Activated CD8-positive, alpha-beta memory T cell treated with anti-CD3 and anti-CD28 coated beads for 36 hours (primary cell): ENCODE measurements at regions not wholly inside any gene's neighbourhood (a gene's known extent, or its start where the extent isn't known, plus 50 kb on each side); places are given as distances from the start of the nearest gene placed in this dataset.
"Not testable (repeated sequence)": the region's sequence is repeated elsewhere in the genome, so short reads cannot be mapped to it uniquely, and the experiment has no call there.

Source experiments
- CTCF ChIA-PET: fragments of 350-600 bp; sonication (Branson Sonifier 250); formaldehyde crosslinking; loops from one replicate; lab custom pipeline; 2021; ENCODE audit warnings: antibody characterized with exemption; lab: Charles Lee
- POLR2A ChIA-PET: fragments of 350-600 bp; sonication (Branson Sonifier 250); formaldehyde crosslinking; loops from one replicate; lab custom pipeline; 2021; ENCODE audit warnings: antibody characterized with exemption; lab: Charles Lee

DNA sequence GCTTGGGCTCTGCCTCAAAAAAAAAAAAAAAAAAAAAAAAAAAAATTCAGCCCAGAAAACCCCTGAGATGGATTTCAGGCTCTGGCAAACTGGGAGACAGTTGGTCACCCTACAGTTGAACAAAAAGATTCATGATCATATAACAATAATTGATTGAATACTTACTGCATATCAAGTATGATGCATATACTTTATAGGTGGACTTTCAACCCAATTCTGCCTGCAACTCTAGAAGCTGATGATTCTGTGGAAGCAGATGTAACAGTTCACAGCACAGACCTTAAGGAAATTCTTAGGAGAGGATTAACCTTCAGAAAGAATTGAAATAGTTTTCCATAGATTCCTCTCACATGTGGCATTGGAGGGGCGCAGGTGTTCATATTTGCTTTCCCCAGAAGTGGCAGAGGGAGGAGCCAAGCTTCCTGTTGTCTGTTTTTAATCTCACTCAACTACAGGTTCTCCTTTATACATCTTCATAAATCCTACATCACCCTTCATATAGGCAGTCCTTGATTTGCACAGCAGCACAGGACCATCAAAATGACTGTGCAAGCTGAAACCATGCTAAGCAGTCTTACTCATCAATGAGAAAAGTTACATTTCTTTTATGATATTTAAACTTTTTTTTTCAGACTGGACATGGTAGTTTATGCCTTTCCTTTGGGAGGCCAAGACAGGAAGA, 149.4 kb upstream of the KLF3 start:
- CTCF ChIA-PET: interaction anchor here (0.7 to 1.1 kb wide), 2 partner anchors 12 to 64 kb away, joined by 3 to 5 read pairs; no protein-coding TSS in a partner anchor
- POLR2A ChIA-PET: interaction anchor here (1.7 kb wide), 1 partner anchor 11 kb away, joined by 6 read pairs; no protein-coding TSS in a partner anchor

DNA sequence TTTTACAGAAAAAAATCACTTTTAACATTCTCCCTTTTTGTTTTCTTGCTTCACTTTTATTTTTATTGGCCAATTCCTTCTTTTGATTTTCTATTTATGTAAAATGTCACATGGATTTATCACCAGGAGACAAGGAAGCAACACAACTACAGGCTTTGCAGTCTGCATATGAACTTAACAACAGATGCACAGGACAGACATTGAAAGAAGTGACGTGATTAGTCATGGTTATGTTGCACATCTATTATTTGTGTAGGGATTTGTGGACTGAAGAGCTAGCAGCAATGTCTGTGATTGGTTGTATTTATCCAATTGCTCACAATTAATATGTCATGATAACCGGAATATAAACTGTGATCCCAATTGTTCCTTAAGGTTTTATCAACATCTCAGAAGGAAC, 147.8 kb upstream of the KLF3 start:
- CTCF ChIA-PET: no interaction called here

DNA sequence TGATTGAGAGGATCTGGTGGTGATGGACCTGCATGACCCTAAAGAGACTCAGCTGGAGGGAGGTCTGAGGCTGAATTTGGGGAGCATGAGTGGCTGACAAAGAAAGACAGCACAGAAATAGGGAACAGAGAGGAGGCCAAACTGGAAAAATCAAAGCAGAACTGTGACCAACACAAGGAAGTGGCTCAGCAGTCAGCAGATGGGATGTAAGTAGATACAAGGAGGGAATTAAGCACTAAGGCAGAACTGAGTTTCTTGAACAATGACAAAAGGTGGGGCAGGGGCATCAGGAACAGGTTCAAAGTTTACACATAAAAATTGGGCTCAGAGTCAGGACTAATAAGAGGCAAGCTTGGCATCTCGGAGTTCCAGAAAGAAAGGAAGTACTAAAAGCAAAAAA, 144.3 kb upstream of the KLF3 start:
- CTCF ChIA-PET: no interaction called here

More for the DNA sequence above, 147.8 kb upstream of the KLF3 start:
- POLR2A ChIA-PET: no interaction called here

DNA sequence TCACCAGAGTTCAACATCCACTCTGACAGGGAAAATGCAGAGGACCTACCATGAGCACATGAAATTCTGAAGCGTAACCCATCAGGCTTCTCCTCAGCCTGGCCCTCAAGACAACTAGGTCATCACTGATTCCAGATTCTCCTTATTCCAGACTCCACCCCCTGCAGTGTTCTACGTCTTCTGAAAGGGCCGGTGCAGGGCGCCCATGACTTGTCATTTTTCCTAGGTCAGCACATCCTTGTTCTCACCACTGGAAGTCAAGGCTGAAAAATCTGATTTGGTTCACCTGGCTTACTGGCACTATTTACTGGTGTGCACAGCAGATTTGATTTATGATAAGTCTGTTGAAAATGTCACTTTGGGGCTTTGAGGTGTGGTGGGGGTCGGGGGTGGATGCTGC, 140.9 kb upstream of the KLF3 start:
- ChIA-PET CTCF (no interaction called here), POLR2A (no interaction called here)

More for the DNA sequence above, 144.3 kb upstream of the KLF3 start:
- POLR2A ChIA-PET: no interaction called here

DNA sequence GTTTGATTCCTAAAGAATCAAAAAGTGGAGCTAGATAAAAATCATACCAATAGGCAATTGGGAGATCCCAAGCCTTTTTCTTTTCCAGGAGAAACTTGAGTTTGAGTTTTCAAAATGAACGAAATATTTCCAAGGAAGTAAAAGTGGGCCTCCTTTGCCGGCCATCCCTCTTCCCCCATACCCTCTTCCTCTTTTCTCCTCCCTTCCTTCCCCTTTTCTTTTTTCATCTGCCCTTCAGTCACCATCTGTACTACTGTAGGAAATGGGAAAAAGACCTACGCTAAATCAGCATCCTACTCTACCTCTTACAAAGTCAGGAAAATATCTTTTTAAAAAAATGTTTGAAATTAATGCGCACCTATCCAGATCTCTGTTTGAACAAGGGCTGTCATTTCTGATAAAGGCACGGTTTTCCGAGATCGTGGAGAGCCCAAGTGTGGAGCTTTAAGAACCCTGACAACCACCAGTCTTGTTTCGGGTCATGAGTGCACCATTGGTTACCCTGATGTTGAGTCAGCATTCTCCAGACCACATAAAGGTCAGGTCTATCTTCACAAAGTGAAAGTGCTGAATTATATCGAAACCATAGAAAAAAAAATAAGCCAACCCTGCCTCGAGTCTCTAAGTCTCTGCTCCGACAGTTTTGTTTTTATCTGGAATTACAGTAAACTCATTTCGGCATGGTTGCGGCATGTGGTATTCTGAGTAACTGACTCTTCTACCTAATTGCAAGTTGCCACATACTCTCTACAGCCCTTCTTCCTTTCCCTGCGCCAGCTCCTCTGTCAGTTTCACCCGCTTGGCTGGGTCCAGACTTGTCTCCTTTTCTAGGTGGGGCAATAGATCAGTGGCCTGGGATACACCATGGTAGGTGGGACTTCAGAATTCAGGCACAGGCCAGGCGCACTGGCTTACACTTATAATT, 140.2 kb upstream of the KLF3 start:
- ChIA-PET CTCF (interaction anchor here (0.5 to 1.3 kb wide), 4 partner anchors 13 to 57 kb away, joined by 3 to 5 read pairs (median 4); no protein-coding TSS in a partner anchor), POLR2A (interaction anchor here (0.7 to 1.3 kb wide), 2 partner anchors 211 to 213 kb away, joined by 3 to 9 read pairs; no protein-coding TSS in a partner anchor)

DNA sequence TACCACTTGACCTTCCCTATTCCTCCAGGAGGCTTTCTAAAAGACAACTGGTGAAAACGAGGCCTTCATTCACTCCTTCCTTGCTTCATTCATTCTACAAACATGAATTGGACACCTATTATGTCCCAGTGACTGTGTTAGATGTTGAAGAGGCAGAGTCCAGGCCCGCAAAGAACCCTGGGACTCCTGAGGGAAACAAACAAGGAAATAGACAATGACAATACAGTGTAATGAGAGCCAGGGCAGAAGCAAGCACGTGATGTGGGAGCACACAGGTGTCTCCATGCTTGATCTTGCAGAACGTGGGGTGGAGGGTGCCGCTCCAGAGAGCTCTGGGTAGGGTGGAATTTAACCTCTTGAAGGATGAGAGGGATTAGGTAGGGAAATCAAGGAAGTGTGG, 137.6 kb upstream of the KLF3 start:
- POLR2A ChIA-PET: no interaction called here

DNA sequence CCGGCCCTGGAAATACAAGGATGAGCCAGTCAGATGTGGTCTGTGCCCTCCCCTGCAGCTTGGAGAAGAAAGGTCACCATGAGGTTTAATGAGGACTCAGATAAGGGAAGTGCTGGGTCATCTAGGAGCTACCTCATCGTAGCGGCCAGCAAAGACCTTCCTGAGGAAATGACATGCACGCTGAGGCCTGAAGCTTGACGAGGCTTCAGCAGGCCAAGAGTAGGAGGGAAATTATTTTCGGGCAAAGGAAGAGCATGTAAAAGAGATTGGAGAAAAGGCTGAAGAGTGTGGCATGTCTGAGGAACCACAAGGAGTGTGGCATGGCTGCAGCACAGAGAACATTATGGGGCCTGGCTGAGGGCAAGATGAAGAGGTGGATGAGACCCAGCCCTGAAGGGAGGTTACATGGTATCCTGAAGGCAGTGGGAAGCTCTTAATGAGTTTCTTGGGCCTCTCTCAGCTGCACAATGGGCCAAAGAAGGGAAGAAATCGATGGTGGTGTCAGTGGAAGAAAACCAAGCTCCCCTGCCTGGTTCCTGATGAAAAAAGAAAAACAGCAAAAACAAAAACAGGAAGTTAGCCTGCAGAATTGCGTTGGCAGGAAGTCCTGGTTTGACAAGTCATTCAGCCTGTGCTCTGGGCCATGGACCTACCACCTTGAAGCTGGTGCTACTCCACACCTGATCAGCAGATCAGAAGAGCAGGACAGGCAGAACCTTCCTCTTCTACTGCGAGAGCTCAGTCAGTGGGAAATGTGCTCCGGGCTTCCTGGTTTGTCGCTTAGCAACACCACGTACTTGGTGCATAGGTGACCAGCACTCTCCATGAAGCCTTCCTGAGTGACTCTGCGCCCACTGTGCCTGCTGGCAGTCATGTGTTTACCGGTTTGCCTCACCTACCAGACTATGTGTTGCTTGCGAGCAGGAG, 134.5 kb upstream of the KLF3 start:
- ChIA-PET POLR2A (interaction anchor here (1.6 kb wide), 1 partner anchor 26 kb away, joined by 3 read pairs; no protein-coding TSS in a partner anchor), CTCF (interaction anchor here (0.7 to 1.6 kb wide), 5 partner anchors 8 to 398 kb away, joined by 3 to 4 read pairs (median 3); no protein-coding TSS in a partner anchor)

More for the DNA sequence above, 137.6 kb upstream of the KLF3 start:
- CTCF ChIA-PET: no interaction called here

DNA sequence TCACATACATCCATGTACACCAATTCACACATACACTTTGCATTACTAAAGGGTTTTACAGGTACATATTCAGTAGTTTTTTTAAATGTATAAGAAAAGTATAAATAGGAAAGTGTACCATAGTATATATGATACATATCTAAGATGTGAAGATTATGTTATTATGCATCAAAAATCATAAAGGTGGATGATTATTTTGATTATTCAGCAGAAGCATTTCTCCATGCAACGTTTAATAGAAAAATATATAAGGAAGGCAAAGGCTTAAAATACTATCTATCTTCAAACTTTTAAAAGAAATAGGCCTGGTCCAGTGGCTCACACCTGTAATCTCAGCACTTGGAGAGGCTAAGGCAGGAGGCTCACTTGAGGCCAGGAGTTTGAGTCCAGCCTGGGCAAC, 133.5 kb upstream of the KLF3 start:
- ChIA-PET POLR2A (no interaction called here), CTCF (no interaction called here)

DNA sequence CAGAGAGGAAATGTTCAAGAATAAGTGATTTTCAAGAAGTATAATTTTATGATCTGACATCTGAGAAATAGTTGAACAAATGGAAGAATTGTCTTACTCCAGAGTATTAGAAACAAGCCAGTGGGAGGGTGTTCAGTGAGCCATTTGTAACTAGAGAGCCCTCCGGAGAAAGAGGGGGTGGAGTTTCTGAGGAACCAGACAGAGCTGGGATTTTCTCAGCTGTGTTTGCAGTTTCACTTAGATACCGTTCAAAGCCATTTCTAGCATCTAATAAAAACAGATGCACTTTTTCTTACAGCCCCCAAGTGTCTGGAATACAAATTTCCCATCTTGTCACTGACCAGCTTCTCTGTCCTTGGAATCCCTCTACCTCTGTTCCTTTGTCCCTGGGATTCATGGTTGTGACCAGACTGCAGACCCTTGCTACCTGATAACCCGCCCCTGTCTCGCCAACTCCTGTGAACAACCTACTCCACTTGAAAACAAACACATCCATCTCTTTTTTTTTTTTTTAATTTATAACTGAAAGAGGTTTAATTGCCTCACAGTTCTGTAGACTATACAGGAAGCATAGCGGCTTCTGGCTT, 132.8 kb upstream of the KLF3 start:
- ChIA-PET CTCF (interaction anchor here (0.6 kb wide), 1 partner anchor 38 kb away, joined by 3 read pairs; no protein-coding TSS in a partner anchor), POLR2A (no interaction called here)

DNA sequence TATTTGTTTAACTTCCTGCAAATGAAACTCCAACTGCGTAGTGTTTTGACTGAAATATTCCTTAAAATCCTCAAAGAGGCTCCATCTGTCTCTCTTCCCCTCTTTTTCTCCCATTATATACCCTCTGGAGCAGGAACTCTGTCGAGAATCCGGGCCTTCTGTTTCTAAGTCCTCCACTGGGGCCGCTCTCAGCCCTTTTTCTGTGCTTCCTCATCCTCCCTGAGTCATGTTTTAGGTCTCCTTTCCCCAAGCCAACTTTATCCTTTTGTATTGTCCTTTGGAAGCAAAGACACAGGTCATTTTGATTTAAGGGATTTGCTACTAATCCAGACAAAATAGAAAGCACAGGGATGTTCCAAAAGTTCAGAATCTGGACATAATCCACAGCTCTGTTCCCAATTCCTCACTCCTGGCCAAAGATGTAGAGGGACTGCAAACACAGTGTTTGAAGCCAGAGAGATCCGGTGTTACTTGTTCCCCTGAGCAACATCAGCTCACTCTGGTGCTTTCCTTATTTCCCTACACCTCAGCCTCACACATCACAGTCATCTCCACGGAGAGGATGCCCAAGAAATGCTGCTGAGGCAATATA, 131.0 kb upstream of the KLF3 start:
- CTCF ChIA-PET: no interaction called here
- POLR2A ChIA-PET: no interaction called here

DNA sequence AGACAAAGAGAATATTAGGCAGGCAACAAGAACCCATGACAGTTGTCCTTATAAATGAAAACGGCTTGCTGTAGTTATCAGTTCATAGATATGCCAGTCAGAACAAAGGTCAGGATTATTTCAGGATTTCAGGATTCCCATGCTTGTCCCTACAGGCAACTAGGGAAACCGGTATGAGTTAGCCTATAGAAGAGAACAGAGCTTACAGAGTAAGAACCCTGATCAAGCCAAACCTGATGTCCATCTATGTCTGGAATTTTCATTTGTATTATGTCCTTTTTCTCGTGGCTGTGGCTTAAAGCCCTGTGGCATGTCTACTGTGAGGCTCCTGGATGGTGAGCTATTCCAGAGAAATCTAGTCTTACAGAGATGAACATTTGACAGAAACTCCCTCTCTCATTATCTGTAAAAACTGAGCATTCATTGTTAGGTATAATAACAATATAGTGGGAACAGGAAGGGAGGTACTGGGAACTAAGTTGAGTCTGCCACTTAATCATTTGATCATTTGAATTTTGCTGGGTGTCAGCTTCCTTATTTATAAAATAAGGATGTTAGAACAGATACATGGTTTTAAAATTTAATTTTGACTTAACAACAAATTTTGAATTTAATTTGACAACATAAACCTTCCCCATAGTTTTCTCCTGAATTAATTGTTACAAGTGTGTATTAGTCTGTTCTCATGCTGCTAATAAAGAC, 129.5 kb upstream of the KLF3 start:
- ChIA-PET CTCF (interaction anchor here (1.0 kb wide), 1 partner anchor 120 kb away, joined by 3 read pairs; no protein-coding TSS in a partner anchor), POLR2A (no interaction called here)

DNA sequence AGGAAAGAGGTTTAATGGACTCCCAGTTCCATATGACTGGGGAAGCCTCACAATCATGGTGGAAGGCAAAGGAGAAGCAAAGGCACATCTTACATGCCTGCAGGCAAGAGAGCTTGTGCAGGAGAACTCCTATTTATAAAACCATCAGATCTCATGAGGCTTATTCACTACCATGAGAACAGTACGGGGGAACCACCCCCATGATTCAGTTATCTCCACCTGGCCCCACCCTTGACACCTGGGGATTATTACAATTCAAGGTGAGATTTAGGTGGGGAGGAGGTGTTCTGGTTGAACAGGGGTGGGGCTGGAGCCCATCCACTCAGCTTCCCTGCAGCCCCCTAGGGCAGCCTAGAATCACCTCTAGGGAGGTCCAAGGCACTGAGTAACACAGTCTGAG, 128.9 kb upstream of the KLF3 start:
- POLR2A ChIA-PET: not testable (repeated sequence)
- CTCF ChIA-PET: interaction anchor here (1.0 kb wide), 1 partner anchor 120 kb away, joined by 3 read pairs; no protein-coding TSS in a partner anchor

DNA sequence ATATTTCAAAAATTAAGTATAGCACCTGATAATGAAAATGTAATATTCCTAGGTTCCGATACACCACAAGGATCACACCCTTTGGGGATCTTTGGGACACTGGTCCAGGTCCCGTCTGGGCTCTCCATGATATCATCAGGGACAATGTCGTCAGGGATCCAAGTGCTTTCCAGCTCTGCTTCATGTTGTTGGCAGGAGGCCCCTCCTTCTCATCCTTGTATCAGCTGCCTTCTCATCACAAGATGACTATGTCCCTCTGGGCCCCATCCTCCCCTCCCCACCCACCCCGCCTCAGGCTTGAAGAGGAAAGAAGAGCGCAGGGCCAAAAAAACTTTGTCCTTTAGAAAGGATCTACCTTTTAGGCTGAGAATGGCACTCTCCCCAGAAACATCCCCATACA, 128.3 kb upstream of the KLF3 start:
- CTCF ChIA-PET: no interaction called here
- POLR2A ChIA-PET: no interaction called here

DNA sequence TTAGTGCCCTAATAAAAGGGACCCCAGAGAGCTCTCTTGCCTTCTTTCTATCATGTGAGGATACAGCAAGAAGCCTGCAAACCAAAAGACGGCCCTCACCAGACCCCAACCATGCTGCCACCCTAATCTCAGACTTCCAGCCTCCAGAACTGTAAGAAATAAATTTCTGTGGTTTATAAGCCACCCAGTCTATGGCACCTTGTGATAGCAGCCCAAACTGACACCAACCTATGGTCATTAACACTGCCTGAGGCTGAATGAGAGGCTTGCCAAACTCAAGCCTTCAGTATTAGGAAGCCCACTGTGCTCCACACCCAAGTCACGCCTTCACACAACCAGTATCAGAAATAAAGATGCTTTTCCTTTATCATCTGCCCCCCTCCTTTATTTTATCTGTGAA, 127.3 kb upstream of the KLF3 start:
- ChIA-PET POLR2A (no interaction called here), CTCF (no interaction called here)

DNA sequence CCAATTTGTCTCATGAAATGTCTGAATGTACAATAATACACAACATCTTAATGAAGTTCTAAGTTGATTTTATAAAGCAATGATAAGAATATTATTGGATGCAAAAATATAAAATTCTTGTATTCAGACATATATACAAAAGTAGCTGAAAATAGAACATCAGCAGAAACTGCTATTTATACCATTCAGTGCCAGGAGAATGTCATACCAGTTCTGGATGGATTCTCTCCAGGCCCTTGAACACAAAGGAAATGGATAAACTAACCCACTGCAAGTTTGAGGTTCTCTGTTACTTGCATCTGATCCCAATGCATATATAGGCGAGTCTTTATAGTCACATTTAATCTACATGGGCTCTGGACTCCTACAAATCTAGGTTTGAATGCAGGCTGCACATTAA, 126.3 kb upstream of the KLF3 start:
- POLR2A ChIA-PET: no interaction called here
- CTCF ChIA-PET: interaction anchor here (0.9 kb wide), 1 partner anchor 14 kb away, joined by 4 read pairs; no protein-coding TSS in a partner anchor

DNA sequence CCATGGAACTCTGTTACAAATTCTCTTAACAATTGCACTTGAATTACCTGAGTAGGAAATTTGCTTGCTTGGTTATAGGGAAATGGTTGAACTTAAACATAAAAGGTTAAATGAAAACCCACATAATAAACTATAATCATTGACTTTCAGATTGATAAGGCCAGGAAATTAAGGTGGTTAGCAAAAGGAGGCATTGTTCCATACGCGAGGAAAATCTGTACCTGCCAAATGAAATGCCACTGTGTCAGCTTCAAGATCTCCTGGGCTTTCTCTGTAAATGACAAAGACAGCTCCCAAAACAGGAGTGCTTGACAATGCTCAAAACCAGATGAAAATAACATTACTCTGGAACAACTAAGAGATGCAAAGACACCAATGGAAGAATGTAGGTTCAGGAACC, 125.5 kb upstream of the KLF3 start:
- POLR2A ChIA-PET: no interaction called here
- CTCF ChIA-PET: interaction anchor here (0.9 kb wide), 1 partner anchor 15 kb away, joined by 4 read pairs; no protein-coding TSS in a partner anchor

DNA sequence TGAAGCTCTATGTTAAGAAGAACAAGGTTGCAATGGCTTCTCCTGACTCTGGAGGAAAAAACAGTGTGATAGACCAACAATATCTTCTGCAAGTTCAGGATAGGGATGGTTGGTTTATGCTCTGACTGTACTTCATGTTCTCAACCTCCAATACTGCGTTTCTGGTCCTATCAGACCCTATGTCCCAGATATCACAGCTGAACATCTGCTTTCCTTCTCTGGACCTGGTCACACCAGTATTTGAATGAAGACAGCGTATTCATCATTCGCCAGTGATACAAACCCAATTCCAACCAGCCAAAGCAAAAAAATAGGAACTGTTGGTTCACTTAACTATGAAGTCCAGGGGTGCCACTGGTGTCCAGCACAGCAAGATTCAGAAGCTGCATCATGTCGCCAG, 124.5 kb upstream of the KLF3 start:
- ChIA-PET POLR2A (no interaction called here), CTCF (interaction anchor here (0.6 kb wide), 1 partner anchor 37 kb away, joined by 3 read pairs; no protein-coding TSS in a partner anchor)
